ENCODE measurements at regions not wholly inside any gene's neighbourhood (a gene's known extent, or its start where the extent isn't known, plus 50 kb on each side); places are given as distances from the start of the nearest gene placed in this dataset.

- DNase-seq (ENCODE audit: insufficient read length, low spot score): no peak
- FAIRE-seq: no peak
- no peak for TF ChIP-seq CTCF (IDR thresholded peaks at IDR 0.05; ENCODE audit: insufficient read depth, missing control alignments)
Measured at GRCh38 chr5:86884608-86885007, 266.9 kb downstream of the COX7C start.

GRCh38 chr5:86885011-86885410 is 267.3 kb downstream of the COX7C start:
- DNase-seq (ENCODE audit: insufficient read length, low spot score): no peak
- no peak for FAIRE-seq
- TF ChIP-seq CTCF (IDR thresholded peaks at IDR 0.05; ENCODE audit: insufficient read depth, missing control alignments): no peak

GRCh38 chr5:86885489-86886230 is 267.9 kb downstream of the COX7C start:
- FAIRE-seq: no peak
- DNase-seq (ENCODE audit: insufficient read length, low spot score): no peak
- no peak for TF ChIP-seq CTCF (IDR thresholded peaks at IDR 0.05; ENCODE audit: insufficient read depth, missing control alignments)

GRCh38 chr5:86890375-86890774 is 272.6 kb downstream of the COX7C start:
- TF ChIP-seq CTCF (IDR thresholded peaks at IDR 0.05; ENCODE audit: insufficient read depth, missing control alignments): no peak
- DNase-seq (ENCODE audit: insufficient read length, low spot score): no peak
- FAIRE-seq: no peak

- no peak for DNase-seq (ENCODE audit: insufficient read length, low spot score)
- FAIRE-seq: no peak
- no peak for TF ChIP-seq CTCF (IDR thresholded peaks at IDR 0.05; ENCODE audit: insufficient read depth, missing control alignments)
Measured at GRCh38 chr5:86894056-86894455, 276.3 kb downstream of the COX7C start.

GRCh38 chr5:86896916-86897315 is 279.2 kb downstream of the COX7C start:
- DNase-seq (ENCODE audit: insufficient read length, low spot score) (no peak), FAIRE-seq (no peak)
- no peak for TF ChIP-seq CTCF (IDR thresholded peaks at IDR 0.05; ENCODE audit: insufficient read depth, missing control alignments)

- TF ChIP-seq CTCF (IDR thresholded peaks at IDR 0.05; ENCODE audit: insufficient read depth, missing control alignments): no peak
- DNase-seq (ENCODE audit: insufficient read length, low spot score) (no peak), FAIRE-seq (no peak)
Measured at GRCh38 chr5:86909418-86910295, 291.9 kb downstream of the COX7C start.
